GM18517 (cell line): ENCODE measurements at regions not wholly inside any gene's neighbourhood (a gene's known extent, or its start where the extent isn't known, plus 50 kb on each side); places are given as distances from the start of the nearest gene placed in this dataset.
"Not testable (repeated sequence)": the region's sequence is repeated elsewhere in the genome, so short reads cannot be mapped to it uniquely, and the experiment has no call there.

ENCODE experiments used
- ATAC-seq: cut with Tn5 transposase; IDR thresholded peaks from one replicate; pipeline ENCODE4 v1.9.1; 2021; ENCODE audit warnings: mild to moderate bottlenecking, moderate library complexity; ENCODE audit not compliant: unreplicated experiment

DNA sequence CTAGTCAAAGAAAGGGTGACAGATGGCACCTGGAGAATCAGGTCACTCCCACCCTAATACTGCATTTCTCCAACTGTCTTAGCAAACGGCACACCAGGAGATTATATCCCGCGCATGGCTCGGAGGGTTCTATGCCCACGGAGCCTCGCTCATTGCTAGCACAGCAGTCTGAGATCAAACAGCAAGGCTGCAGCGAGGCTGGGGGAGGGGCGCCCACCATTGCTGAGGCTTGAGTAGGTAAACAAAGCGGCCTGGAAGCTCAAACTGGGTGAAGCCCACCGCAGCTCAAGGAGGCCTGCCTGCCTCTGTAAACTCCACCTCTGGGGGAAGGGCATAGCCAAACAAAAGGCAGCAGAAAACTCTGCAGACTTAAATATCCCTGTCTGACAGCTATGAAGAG is 268.1 kb upstream of the GRM3 start:
- not testable (repeated sequence) for ATAC-seq

DNA sequence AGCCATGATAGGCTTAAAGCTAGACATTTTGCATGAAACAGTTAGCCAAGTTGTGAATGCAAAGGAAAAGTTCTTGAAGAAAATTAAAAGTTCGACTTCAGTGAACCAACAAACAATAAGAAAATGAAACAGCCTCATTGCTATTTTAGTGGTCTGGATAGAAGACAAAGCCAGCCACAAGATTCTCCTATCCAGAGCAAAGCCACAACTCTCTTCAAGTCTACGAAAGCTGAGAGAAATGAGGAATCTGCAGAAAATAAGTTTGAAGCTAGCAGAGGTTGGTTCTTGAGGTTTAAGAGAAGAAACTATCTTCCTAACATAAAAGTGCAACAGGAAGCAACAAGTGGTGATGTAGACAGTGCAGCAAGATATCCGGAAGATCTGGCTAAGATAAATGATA is 271.4 kb upstream of the GRM3 start:
- ATAC-seq, result no peak

DNA sequence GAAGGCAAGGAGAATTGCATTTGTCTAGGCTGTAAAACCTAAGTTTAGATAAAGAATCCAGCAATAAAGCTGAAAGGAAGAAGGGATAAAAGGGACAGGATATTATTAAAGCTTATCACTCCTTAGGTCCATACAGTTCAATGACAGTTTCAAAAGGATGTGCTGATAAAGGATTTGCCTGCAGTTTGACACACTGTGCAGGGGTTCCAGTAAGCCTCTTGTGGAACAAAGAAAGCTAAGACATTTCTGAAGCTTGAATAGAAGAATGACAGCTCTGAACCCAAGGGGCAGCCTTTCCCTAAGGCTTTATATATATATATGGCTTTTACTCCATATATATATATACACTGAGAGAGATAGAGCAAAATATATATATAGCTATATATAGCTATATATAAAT is 276.8 kb upstream of the GRM3 start:
- no peak for ATAC-seq

DNA sequence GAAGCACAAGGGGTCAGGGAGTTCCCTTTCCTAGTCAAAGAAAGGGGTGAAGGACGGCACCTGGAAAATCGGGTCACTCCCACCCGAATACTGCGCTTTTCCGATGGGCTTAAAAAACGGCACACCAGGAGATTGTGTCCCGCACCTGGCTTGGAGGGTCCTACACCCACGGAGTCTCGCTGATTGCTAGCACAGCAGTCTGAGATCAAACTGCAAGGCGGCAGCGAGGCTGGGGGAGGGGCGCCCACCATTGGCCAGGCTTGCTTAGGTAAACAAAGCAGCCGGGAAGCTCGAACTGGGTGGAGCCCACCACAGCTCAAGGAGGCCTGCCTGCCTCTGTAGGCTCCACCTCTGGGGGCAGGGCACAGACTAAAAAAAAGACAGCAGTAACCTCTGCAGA is 303.3 kb upstream of the GRM3 start:
- not testable (repeated sequence) for ATAC-seq

DNA sequence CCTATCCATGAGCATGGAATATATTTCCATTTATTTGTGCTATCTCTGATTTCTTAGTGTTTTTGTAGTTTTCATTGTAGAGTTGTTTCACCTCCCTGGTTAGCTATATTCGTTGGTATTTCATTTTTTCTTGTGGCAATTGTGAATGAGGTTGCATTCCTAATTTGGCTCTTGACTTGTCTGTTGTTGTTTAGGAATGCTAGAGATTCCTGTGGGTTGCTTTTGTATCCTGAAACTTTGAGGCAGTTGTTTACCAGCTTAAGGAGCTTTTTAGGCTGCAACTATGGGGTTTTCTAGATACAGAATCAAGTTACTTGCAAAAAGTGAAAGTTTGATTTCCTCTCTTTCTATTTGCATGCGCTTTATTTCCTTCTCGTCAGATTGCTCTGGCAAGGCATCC is 304.7 kb upstream of the GRM3 start:
- ATAC-seq, result no peak

DNA sequence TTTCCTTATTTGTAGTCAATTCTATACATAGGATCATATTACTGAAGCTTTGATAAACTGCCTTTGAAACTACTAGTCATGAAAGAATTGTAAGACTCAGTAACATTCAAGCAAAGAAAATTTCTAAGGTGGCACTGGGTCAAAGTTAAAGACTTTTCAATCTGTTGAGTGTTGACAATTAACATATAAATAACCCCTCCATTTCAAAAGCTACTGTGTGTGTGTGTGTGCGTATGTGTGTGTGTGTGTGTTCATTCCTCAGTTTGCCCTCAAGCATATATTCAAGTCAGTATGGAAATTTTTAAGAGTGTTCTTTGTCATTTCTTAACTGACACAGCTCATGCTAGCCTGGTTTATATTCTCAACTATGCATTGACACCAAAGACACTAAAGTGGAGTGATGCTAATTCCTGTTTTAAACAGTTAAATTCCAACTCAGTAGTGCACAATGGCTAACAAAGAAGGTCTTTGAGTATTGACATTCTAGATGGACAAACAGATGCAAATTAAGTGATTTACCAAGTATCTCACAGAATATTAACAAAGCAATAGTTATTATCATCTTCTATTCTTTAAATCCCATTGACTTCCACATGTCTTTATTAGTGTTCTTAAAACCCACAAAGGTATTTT is 314.8 kb upstream of the GRM3 start:
- ATAC-seq, result no peak

DNA sequence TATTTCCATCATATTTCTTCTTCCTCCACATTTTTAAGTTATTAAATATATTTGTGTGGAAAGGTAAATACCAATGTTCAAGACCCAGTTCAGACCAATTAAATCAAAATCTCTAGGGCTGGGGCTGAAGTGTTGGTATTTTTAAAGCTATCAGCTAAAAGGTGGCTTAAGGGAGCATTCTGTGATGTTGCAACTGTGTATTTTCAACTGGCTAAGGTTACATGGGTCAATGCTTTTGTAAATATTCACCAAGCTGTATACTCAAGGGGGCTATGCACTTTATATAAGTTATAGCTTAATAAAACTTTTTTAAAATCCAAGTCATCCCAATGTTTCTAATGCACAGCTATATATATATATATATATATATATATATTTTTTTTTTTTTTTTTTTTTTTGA is 316.9 kb upstream of the GRM3 start:
- ATAC-seq, result no peak

DNA sequence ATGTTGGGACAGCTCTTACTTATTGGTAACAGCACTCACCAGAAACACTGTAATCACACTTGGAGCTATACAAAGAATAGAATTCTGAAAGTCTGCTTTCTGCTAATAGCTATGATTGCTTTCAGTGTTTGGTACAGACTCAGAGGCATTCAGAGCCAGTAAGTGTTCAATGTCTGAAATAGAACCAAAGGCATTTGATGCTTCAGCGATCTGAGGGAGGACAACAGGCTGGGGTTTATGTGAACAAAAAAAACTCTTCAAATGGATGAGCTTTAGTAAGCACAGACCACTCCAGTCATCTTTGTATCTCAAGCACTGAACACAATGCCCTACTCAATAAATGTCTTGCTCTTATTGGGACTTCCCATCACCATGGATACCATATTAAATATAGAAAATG is 322.8 kb upstream of the GRM3 start:
- no peak for ATAC-seq

DNA sequence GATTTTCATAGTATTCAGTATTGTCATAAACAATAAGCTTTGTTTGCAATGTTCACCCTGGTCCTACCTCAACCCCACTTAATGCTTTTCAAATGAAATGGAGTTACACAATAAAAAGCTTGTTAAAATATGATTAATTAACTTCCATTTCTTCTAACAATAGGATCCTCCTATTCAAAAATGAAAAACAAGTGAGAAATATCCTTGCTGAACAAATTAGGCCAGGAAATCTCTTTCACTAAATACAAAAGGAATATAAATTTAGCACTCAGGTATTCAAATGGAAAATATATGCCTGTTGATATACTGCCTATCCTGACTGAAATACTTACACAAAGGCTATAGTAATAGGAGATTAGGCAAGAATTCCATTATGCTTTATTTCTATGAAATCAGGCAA is 323.4 kb upstream of the GRM3 start:
- ATAC-seq, result no peak

DNA sequence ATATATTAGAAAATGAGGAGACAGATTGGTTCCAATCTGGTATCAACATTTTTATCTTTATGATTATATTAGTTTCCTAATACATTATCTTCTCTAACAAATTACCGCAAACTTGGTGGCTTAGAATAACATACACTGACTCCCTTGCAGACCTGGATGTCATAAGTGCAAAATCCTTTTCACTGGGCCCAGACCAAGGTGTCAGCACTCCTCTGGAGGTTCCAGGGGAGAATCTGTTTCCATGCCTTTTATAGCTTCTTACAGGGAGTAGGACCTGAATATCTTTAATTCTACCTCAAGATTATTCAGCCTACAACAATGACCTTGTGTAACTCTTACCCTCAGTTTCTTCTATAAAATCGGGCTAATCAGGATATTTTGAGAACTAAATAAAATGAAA is 329.9 kb upstream of the GRM3 start:
- ATAC-seq, result no peak

DNA sequence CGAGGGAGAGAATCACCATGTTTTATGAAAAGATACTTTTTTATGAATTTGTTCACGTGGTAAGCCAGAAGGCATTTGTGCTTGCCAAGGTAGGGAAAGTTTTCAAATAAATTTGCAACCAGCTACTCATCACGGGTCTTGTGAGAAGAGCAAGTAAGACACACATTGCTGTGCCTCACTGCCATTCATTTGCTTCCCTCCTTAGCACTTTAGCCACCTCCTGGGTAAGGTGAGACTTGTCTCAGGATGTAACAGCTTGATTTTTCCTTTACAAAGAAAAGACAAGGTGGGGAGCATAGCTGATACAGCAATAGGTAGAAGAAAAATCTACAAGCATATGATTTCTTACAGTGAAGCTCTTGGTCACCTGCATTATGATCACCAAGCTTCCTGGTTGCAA is 342.4 kb upstream of the GRM3 start:
- ATAC-seq, result no peak

DNA sequence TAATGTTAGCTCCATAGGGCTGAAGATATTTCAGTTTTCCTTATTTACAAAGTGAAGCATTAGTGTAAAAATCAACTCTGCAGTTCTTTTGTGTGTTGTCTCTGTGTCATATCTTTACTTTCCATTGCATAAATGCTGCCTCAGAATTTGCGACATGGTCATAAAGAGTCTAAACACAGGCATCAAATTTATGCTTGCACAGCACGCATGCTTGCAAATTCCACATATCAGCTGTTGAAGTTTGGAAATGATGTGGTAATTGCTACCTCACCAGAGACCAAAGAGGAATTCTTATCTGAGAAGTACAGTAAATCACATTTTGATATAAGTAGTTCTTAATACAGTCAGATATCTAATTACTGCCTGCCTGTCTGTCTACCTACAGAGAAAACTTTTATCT is 348.2 kb upstream of the GRM3 start:
- no peak for ATAC-seq

DNA sequence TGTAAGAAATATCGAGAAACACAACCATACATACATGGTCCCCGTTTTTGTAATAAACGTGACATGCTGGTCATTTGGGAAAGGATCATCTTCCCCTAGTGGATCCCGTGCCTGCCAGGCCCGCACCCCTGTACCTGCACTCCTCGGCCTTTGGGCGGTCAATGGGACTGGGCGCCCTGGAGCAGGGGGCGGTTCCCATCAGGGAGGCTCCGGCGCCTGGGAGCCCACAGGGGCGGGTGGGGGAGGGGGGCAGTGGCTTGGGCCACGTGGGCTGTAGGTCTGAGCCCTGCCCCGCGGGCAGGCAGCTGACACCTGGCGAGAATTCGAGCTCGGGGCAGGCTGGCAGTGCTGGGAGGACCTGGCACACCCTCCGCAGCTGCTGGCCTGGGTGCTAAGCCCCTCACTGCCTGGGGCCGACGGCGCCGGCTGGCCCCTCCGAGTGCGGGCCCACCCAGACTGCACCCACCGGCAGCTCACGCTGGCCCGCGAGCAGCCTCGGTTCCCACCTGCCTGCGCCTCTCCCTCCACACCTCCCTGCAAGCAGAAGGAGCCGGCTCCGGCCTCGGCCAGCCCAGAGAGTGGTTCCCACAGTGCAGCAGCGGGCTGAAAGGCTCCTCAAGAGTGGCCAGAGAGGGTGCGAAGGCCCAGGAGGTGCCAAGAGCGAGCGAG is 361.6 kb upstream of the GRM3 start:
- ATAC-seq, result no peak

DNA sequence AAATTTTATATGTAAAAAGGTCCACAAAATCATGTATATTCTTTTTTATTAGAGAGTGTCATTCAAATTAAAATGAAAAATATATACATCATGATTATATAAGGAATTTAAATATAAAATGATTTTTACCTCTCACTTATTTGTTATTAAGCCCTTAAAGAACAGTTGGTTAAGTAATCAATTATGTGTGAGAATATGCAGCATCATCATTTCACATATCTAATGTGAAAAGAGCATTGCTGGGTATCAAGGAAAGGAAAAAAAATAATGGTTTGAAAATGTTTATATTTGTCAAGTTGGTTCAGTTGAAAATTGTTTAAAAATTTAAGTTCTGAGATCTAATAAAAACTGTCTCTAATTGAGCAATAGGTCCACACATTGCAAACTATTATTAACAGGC is 363.6 kb upstream of the GRM3 start:
- ATAC-seq, result no peak

DNA sequence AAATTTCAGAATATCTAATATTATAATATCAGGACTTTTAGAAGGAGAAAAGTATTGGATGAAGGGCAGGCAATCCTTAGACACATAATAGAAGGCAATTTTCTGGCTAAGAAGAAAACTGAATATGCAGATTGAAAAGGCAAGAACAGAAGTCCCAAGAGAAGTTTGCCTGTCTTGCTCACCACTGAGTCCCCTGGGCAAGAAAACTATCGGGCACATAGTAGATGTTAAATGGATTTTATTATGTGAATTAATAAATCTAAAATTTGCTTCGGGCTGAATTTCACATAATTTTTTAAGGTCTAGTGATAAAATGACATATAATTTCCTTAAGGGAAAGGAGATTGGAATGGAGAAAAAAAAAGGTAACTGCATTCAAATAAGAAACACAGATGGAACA is 380.9 kb upstream of the GRM3 start:
- ATAC-seq, result no peak

DNA sequence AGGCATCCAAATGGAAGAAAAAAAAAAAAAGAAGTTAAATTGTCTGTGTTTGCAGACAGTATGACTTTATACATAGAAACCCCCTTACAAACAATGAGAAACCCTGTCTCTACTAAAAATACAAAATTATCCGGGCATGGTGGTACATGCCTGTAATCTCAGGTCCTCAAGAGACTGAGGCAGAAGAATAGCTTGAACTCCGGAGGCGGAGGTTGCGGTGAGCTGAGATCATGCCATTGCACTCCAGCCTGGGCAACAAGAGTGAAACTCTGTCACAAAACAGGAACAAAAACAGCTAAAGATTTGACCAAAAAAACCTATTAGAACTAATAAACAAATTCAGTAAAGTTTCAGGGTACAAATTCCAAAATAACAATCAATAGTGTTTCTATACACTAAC is 385.8 kb upstream of the GRM3 start:
- no peak for ATAC-seq

DNA sequence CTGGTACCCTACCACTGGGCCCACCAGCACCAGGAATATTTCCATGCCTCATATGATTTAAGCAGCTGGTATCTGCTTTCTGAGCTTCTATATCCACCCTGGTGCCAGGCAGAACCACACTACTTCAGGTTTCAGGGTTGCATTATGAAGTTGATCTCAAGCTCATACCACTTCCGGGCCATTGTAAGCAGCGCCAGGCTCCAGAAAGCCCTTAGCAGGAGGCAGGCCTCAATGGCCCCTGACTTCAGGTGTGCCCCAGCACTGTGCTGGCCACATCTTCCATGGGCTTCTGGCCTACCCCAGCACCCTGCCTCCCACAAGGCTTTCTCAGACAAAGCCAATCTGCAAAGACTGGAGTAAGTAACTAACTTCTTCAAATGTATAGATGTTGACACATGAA is 391.3 kb upstream of the GRM3 start:
- ATAC-seq, result no peak

DNA sequence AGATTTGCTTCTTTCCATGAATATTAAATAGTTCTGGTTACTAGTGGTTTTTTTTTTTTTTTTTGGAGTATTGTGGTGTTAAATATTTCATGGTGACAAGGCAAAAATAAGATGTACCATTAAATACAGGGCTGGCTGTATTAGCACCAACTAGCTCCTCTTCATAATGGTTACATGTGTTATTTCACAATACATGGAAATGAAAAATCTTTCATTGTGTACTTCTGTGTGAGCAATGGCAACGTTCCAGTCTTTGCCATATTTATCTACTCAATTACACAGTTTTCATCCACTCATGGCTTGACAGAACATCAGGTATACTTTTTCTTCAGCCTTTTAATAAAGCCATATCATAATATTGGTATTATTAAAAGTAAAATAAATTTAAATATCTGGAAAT is 394.7 kb upstream of the GRM3 start:
- ATAC-seq, result no peak

DNA sequence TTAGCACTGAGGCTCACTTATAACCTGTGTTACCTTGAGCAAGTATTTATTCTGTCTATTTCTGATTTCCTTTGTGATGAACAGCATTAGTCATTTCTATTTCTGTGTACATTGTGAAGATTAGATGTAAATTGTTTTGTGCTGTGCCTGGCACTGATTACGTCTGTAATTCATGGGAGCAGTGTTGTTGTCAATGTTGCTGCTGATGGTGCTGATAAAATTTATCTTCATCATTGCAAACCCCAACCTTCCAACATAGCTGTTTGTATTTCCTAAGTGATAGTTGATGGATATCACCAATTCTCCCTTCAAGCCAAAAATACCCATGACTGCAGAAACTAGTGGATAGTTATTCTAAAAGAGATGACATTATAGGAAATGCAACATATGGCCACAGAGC is 400.5 kb upstream of the GRM3 start:
- no peak for ATAC-seq

DNA sequence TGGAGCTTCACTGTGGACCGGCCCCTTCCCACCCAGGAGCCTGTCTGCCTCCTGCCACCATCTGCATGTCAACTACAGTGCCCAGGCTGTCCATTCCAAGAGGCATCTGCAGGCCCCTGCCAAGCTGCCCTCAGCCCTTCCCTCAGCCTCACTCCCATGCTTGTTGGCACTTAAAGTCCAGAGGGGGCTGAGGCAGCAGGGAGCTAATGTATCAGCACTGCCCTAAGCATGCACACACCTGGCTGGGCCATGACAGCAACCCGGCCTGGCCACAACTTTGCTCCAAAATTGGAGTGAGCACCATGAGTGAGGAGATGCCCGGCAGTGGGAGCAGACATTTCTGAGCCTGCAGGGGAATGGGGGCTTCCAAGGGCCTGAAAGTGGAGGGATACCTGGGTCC is 417.5 kb upstream of the GRM3 start:
- no peak for ATAC-seq

DNA sequence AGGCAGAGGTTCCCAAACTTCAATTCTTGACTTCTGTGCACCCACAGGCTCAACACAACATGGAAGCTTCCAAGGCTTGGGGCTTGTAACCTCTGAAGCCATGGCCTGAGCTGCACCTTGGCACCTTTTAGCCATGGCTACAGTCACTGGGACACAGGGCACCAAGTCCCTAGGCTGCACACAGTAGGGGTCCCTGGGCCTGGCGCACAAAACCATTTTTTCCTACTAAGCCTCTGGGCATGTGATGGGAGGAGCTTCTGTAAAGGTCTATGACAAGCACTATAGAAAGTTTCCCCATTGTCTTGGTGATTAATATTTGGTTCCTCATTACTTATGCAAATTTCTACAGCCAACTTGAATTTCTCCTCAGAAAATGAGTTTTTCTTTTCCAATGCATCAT is 420.9 kb upstream of the GRM3 start:
- ATAC-seq, result no peak

DNA sequence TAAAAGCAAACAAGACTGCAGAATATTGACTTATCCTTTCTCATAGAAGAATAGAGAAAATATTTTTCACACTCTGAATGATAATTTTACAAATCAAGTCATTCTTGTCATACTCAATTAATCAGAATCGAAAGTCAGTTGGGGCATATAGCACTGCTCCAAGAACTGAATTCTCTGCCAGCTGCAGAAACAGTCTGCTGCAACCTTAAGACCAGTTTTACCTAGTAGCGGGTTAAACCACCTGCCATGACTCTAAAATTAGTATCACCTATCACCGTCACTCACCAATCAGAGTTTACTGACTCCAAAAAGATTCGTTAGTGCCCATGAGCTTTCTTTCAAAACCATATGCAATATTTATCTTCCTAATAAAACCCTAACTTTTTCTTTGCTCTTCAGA is 429.0 kb upstream of the GRM3 start:
- no peak for ATAC-seq

DNA sequence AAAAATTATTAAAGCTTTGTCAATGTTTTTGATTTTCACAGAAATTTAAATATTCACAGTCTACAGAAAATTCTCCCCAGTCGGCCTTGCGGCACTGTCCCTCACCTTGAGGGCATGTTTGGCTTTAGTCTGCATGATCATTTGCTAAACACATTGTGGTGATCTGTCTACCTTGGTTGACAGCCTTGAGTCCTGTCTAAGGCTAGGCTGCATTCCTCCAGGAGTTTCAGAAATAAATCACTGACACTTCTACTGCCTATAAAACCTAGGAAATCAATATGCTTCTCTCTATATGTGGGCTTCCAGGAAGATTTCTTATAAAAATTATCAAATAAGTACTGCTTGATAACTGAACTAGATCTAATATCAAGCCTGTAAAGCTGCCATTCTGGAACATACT is 430.7 kb upstream of the GRM3 start:
- ATAC-seq, result no peak
